ENCODE measurements at regions not wholly inside any gene's neighbourhood (a gene's known extent, or its start where the extent isn't known, plus 50 kb on each side); places are given as distances from the start of the nearest gene placed in this dataset.

DNA sequence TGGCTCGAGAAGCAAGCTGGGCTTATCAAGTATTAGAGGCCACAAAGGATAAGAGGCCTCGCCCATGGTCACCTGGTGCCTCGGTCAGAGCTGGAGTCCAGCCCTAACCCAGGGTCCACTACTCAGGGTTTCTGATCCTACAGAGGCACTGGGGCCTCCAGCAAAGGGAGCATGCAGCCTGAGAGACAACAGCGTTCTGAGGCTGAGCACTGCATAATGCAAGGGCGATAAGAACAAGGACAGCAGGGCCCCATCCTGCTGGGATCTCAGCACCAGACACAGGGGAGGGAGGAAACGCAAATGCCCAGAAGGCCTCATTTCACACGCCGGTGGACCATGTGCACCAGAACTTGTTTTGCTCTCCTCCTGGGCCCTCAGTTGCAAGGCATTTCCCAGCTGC is 63.0 kb downstream of the C5orf15 start:
- no peak for DNase-seq (ENCODE audit: low read depth in 3 of 3)

DNA sequence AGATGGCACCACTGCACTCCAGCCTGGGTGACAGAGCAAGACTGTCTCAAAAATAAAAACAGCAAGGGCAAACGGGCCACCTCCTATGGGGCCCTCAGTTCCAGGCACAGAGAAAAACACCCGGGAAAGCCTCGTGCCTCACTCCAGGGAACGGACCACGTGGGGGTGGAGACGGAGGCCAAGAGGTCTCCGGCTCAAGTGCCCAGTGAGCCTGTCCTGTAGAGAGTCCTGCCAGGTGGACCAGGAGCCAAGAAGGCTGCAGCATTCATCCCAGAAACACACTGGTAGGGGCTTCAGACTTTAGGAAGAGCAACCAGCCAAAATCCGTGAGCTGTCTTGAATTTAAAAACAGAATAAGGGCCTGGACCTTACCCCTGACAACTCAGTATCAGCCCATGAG is 63.8 kb downstream of the C5orf15 start:
- no peak for DNase-seq (ENCODE audit: low read depth in 3 of 3)

DNA sequence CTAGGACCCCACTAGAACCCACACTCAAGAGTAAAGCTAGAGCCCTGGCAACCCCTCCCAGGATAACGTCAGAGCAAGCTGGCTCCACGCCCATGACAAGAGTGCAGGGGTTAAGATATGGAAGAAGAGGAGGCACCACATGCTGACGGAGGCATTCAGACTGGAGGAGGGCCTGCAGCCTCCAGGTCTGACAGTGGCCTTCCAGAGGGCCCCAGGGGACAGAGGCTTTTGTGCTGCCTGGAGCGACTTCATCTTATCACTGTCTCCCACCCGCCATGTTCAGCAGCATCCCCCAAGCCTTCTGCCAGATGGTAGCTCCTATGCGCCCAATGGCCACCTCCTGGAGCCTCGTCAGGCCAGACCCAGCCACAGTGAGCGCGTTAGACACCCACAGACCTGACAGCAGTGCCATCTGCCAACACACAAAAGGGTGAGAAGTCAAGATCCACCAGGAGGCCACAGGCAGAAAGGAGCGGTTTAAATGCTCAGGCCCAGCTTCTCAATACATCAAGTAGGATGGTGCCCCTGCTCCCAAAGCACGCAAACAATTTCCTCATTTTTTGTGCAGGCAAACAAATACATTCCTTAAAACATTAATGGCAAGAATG is 65.8 kb downstream of the C5orf15 start:
- DNase-seq (ENCODE audit: low read depth in 3 of 3): no peak

DNA sequence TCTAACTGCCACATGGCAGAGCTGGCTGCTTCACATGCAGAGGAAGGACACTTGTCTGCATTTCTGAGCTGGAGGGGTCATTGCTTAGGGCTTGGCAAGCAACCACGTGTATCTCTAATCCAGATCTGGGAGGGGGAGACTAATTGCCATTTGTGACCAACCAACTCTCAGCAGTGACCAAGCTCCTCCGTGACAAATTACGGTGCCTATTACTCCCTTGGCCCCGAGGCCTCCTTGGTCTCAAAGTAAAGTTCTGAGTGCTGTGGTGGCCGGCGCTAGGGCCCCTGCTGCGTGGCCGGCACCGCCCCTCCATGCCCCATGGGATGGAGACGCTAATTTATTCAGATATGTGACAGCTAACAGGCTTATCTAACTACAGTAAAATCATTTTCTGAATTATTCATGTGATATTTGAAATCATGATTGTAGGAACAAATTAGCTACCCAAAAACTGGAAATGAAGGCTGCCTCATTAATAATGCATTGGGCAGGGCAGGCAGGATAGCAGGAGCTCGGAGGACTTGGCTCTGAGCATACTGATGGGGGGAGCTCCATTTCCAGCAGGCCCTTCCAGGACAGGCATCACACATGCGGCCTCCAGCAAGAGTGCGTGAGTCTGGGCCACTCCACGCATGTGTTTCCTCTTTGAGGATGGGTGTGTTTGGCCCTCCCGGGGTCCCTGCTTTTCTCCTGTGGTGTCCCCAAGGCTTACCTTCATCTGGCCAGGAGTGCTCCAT is 67.7 kb downstream of the C5orf15 start:
- no peak for DNase-seq (ENCODE audit: low read depth in 3 of 3)

DNA sequence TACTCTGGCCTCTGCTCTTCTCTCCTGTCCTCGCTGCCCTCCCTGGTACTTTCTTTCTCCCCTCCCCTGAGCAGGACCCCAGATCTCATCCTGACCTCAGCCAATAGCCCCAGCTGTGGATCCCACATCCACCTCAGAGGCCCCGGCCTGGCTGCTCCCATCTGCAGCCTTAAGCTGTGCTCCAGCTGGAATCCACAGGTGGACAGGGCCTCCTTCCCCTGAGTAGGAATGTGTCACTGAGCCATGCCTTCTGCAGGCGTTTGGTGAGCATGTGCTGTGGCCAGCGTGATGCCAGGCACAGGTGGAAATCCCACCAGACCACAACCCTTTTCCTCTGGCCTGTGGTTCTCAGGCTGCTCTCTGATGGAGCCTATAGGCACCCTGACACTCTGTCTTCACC is 68.9 kb downstream of the C5orf15 start:
- no peak for DNase-seq (ENCODE audit: low read depth in 3 of 3)

DNA sequence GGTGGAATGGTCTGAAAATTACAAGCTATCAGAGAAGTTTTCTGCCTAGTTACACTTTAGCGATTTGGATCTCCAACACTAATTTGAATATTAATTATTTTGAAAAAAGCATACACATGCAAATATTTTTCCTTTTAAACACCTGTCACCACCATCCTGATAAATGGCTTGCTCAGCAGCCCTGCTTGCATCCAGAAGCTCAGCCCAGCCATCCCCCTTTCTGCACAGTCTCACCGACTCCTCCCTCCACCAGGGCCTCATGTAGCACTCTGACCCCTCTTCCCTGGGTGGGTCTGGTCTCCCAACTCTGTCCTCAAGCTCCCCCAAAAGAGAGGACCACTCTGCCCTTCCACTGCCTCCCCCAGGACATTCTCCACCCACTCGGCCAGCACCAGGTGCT is 70.0 kb downstream of the C5orf15 start:
- no peak for DNase-seq (ENCODE audit: low read depth in 3 of 3)

DNA sequence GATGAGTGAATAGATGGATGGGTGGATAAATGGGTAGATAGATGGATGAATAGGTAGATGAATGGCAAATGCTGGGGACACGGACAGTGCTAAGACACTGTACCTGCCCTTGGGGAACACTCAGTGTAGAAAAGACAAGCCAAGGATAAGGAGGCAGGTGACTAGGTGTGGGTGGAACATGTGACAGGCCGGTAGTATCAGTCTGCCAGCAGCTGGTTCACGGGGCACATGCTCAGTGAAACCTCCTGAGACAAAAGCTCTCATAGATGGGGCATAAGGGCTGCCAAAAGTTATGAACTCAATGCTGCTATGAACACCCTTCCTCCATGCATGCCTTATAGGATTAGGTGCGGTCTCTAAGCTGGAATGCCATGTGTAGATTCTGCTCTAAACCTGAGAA is 71.0 kb downstream of the C5orf15 start:
- DNase-seq (ENCODE audit: low read depth in 3 of 3): no peak

DNA sequence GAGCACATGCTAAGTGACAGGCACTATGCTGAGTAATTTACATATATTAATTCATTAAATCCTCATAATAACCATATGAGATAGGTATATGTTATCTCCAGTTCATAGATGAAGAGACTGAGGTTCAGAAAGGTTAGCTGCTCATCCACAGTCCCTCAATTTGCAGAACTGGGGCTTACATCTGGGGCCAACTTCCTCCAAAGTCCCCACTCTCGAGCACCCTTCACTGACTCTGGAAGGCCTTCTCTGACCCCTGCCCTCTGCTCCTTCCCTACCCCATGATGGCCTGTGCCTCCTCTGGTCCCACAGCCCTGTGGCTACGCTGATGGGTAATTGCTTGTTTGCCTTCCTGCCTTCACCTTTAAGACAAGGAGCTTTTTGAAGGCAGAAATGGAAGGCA is 71.6 kb downstream of the C5orf15 start:
- DNase-seq (ENCODE audit: low read depth in 3 of 3): no peak

DNA sequence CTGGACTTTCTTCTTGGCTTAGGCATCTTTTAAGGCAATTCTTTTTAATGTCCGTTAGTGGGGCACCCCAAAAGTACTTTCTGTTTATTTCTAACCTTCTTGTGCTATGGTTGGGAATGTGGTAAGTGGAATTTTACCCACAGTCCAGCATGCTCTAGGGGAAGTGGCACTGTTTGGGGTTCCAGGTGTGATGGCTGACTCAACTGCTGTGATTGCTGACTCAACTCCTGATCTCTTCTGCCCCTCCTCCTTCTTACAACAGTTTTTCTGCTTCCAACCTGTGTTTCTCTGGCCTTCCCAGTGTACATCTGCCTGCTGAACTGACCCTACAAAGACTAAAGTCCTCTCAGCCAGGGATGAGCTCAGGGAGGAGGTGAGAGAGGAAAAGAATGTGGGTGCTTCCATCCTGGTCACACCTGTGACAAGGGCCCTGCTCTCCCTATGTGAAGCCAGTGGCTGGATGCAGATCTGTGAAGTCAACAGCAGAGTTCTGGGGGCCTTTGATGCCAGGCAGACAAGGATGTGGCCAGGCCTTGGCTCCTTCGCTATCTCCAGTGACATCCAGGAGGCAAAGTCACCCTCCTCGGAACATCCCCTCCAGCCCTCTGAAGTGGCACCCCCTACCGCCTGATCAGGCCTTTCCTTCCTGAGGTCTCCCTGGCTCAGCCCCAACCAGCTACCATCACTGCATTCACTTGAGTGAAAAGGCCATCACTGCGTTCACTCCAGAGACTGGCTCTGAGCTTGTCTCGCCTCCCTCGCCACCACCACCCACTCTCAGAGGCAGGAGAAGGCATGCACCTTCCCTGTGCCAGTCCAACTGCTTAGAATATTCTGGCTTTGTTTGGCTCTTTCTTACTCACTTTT is 72.2 kb downstream of the C5orf15 start:
- no peak for DNase-seq (ENCODE audit: low read depth in 3 of 3)

DNA sequence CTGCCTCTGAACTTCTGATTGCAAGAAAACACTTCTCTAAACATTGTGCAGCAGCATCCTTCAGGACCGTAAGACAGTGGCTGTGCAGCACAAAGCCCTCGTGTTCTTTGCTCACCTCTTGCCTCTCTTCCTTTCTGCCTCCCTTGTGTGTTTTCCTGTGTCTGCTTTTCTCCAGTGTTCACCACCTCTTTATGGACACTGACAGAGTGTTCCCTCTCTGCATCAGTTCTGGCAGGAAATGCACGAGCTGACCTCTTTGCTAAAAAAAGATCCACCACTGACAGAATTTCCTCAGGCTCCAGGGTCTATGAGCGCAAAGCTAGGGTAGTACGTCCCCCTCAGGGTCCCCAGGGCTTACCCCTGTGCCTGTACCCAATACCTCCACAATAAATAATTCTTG is 74.3 kb downstream of the C5orf15 start:
- DNase-seq (ENCODE audit: low read depth in 3 of 3): no peak

DNA sequence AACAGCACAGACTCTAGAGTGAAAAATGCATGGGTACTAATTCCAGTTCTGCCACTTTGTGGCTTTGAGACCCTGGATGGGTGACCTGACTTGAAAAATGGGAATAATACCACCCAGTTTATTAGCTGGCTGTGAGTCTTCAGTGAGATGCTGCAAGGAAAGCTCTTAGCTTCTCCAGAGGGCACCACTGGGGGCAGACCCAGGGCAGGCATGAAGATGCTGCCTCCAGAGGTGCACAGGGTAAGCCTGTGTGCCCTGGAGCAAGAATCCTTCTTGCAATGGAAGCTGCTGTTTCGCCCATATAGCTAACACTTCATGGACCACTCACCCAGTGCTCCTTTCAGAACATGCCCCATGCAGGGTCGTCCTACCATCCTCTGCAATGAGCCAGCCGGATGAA is 75.7 kb downstream of the C5orf15 start:
- DNase-seq (ENCODE audit: low read depth in 3 of 3): no peak

DNA sequence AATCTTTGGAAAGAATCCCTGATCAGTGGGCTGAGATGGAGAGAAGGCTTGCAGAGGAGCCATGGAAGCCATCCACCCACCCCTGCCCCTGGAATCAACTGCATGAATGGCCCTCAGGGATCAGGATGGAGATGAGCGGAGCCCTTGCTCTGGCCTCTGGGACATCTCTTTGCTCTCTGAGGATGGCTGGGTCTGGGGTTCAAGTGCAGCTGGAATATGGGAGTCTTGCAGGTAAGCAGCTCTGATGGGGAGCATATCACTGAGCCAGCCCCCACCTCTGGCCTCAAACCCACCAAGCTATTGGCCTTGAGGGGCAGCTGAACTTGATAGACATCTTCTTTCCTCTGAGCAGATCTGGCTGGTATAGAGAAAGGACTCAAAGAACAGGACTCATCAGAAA is 76.1 kb downstream of the C5orf15 start:
- no peak for DNase-seq (ENCODE audit: low read depth in 3 of 3)

DNA sequence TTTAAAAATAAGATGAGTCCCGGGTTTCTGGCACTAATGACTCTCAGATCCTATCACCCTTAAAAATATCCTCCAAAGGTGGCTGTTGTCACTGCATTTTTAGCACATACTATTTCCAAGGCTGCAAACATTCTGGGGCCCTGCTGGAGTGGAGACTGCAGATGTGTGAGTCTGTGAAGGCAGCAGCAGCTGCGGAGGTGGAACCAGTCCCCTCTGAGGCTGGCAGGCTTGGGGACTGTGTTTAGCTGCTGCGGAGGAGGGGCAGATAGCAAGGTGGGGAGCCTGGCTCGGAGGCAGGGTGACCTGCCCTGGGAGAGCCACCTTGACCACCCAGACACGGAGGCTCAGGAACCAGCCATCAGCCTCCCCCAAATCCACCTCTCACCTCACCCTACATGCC is 77.0 kb downstream of the C5orf15 start:
- DNase-seq (ENCODE audit: low read depth in 3 of 3): no peak

DNA sequence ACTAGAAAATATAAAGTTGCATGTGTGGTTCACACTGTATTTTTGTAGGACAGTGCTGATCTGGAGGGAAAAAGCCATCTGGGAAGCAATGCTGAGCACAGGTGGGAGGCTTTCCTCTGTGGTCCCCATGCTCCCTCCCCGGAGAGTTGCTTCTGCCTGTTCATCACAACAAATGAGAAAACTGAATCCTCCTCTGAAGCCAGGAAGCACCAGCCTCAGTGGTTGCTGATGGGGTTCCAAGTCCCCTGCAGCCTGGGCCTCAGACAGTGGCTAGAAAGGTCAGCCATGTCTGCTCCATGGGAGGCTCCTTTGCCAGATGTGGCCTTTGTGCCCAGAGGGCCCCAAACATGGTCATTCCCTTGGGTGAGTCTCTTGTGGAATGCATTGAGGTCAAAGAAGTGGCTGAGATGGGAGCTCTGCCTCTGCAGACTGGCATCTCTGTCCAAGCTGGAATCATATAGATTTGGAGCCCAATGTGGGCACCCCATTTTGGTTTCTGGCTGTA is 77.6 kb downstream of the C5orf15 start:
- no peak for DNase-seq (ENCODE audit: low read depth in 3 of 3)

DNA sequence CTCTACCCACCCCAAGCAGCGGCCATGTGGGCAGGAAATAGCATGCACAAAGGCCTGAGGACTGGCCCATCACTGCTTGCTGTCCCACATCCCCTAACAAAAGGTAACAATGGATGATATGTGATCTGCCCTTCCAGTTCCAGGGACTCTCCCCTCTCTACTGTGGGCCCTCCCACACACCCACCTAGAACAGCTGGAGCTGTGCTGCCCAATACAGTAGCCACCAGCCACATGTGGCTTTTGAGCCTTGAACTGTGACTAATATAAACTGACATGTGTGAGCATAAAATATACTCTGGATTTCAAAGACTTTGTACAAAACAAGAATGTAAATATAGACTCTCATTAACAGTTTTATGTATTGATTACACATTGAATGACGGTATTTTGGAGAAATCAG is 78.1 kb downstream of the C5orf15 start:
- no peak for DNase-seq (ENCODE audit: low read depth in 3 of 3)

DNA sequence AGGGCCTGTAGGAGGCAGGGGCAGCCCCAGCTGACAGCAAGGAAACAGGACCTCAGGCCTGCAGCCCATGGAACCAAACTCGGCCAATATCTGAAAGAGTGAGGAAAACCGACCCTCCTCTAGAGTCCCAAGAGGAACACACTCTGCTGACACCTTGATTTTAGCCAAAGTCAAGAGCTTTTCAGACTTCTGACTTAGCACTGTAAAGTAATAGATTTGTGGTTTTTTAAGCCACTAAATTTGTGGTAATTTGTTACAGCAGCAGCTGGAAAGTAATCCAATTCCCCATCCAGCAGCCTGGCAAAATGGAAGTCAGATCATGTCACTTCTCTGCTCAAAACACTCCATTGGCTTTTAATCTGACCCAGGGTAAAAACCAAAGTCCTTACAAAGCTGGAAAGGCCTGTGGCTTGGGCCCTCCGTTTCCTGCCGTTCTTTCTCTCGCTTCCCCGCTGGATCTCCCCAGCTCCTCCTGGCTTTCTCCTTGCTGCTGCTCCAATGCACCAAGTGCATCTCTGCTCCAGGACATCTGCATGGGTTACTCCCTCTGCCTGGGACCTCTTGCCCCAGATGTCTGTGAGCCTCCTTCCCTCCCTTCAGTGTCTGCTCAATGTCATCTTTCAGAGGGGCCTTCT is 79.0 kb downstream of the C5orf15 start:
- DNase-seq (ENCODE audit: low read depth in 3 of 3): no peak

DNA sequence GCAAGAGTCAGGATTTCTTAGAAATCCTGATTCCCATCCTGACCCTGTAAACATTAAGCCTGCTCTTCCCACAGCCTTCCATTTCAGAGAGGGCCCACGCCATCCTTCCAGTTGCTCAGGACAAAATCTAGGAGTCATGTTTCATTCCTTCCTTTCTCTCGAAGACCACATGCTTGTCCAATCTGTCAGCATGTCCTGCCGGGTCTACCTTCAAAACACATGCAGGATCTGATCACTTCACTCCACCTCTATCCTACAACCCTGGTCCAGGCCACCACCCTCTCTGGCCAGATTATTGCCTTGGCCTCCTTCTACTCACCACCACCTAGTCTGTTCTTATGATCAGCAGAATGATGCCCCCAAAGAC is 79.8 kb downstream of the C5orf15 start:
- DNase-seq (ENCODE audit: low read depth in 3 of 3): no peak

DNA sequence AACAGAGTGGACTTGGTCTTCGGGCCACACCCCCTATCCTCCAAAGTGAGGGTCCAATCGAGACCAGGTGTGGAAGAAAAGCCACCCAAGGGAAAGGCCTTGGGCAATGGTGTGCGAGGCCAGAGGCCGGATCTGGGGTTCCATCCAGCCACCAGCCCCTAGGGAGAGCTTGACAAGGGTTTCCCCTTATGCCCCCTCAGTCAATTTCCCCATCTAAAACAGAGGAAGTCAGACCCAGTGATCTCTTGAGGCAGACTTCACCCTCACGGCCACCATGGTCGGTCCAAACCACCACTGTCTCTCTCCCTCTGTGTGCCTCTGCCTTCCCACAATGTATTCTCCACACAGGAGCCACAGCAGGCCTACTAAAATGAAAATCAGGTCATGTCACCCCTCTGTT is 82.9 kb downstream of the C5orf15 start:
- no peak for DNase-seq (ENCODE audit: low read depth in 3 of 3)

DNA sequence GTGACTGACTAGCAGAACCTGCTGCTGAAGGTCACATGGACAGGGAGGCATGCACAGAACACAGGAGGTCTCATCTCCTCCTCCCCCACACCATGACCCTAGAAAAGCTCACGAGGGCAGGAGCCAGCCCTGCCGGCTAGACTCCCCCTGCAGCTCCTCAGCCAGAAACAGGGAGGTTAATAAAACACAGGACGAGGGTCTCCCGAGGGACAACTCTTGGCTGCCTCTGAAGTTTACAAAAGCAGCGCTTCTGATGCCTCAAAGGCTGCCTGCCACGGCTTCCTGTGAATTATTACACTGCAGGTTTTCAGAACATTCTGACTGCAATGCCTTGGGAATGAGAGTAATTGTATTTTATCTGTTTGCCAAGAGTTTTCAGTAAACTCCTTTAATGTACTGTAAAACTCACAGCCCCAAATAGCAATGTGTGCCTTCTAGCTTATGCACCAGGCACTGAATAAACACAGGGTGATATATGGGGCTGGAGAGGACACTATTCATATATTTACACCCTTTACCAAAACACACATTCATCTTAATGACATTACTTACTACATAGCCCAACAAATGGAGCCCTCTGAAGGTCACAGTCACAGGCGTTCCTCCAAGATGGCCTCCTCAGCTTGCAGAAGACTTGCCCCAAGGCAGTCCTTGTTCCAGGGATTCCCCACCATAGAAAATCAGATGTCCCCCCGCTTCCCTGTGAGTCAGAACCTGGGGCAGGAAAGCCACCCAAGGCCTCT is 83.7 kb downstream of the C5orf15 start:
- no peak for DNase-seq (ENCODE audit: low read depth in 3 of 3)

DNA sequence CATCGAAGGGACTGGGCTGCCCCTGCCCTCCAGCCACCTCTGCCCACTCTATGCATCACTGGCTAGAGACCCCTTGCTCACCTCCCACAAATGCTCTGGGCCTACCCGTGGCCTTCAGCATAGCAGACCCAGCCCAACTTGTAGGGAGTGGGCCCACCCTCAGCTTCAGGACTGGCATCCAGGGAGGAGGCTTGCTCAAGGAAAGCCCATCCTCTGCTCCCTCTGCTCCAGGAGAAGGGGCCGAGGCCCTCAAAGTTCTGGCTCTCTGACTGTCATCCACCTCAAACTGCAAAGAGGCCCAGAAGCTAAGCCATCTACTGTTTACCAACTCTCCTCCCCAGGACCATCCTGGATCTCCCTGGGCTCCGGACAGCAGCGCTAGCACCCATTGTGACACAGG is 84.5 kb downstream of the C5orf15 start:
- no peak for DNase-seq (ENCODE audit: low read depth in 3 of 3)

DNA sequence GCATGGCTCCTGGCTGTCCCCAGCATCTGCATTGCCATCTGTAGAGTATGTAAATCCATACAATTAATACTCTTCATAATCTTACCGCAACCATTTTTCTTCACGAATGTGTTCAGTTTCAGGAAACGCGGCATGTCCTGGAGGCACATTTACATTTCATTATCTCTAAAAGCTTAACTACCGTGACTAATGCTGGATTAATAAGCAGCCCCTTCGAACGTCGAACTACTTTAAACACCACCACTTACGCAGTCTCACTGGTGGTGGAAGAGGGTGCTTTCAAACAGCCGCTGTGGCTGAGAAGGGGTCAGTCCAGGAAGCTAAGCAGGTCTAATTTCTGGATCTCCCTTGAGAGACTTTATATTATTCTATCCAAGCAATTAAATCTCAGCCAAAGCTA is 85.6 kb downstream of the C5orf15 start:
- DNase-seq (ENCODE audit: low read depth in 3 of 3): no peak

DNA sequence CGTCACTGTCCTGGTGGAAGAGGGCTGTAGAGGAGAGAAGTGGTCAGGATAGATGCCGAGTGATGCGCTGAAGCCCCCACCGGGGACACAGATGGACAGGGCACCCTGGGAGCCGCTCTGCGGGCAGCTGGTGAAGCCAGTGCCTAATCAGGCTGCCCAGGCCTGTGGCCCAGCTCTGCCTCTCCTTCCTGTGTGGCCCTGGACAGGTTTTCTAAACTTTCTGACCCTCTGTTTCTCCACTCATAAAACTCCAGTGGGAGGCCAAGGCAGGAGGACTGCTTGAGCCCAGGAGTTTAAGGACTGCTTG is 86.1 kb downstream of the C5orf15 start:
- DNase-seq (ENCODE audit: low read depth in 3 of 3): no peak
